H1 (cell line): ENCODE measurements at regions not wholly inside any gene's neighbourhood (a gene's known extent, or its start where the extent isn't known, plus 50 kb on each side); places are given as distances from the start of the nearest gene placed in this dataset.

Source experiments
- CTCF ChIA-PET: fragments of 300-600 bp; sonication (Branson Sonifier 250); formaldehyde crosslinking; loops from one replicate; lab custom pipeline; 2021; ENCODE audit not compliant: partially characterized antibody; lab: Charles Lee
- POLR2A ChIA-PET: fragments of 300-600 bp; sonication (Branson Sonifier 250); formaldehyde crosslinking; loops from one replicate; lab custom pipeline; 2021; ENCODE audit warnings: inconsistent platforms; ENCODE audit not compliant: partially characterized antibody; lab: Charles Lee
- DNase-seq, 2 experiments: peaks; one replicate each; pipeline versions ENCODE4 v3.0.0 to v3.0.0-alpha.2; 2010 to 2022; ENCODE audit warnings: low spot score in 2 of 2, low read depth in 1 of 2, mixed read lengths in 1 of 2
- FAIRE-seq: peaks from 2 replicates; lab custom pipeline; 2011; peaks lifted over from hg19 to GRCh38; lab: Jason Lieb, UNC
- H2AFZ ChIP-seq: 2 replicates; pipeline ENCODE4 v1.8.1; 2012; ENCODE audit warnings: low read length, inconsistent platforms
- H2AK5ac ChIP-seq: 2 replicates; pipeline ENCODE4 v1.6.1; 2013; ENCODE audit warnings: low read depth, low read length
- H2BK120ac ChIP-seq: replicated peaks from 2 replicates; pipeline ENCODE3; 2013; ENCODE audit warnings: low read depth, low read length, inconsistent platforms
- H2BK12ac ChIP-seq: 2 replicates; pipeline ENCODE4 v1.6.1; 2013; ENCODE audit warnings: low read depth, low read length
- H2BK15ac ChIP-seq: 2 replicates; pipeline ENCODE4 v1.6.1; 2013; ENCODE audit warnings: low read length
- H2BK20ac ChIP-seq: 2 replicates; pipeline ENCODE4 v1.6.1; 2013; ENCODE audit warnings: low read length
- H2BK5ac ChIP-seq: 2 replicates; pipeline ENCODE4 v1.6.1; 2013; ENCODE audit warnings: low read depth, low read length
- H3K14ac ChIP-seq: 2 replicates; pipeline ENCODE4 v1.6.1; 2013; ENCODE audit warnings: inconsistent platforms; ENCODE audit not compliant: insufficient read length
- H3K18ac ChIP-seq: 2 replicates; pipeline ENCODE4 v1.6.1; 2013; ENCODE audit warnings: low read length; ENCODE audit errors: extremely low read depth
- H3K23ac ChIP-seq: 2 replicates; pipeline ENCODE4 v1.6.1; 2013; ENCODE audit warnings: inconsistent platforms; ENCODE audit not compliant: insufficient read length
- H3K23me2 ChIP-seq: 2 replicates; pipeline ENCODE4 v1.6.1; 2013; ENCODE audit warnings: low read depth, low read length
- H3K27ac ChIP-seq: 2 replicates; pipeline ENCODE4 v1.6.1; 2011; ENCODE audit warnings: low read depth, low read length, inconsistent platforms
- H3K27me3 ChIP-seq, 4 experiments: replicated peaks in 1 of 4; 1 replicate in 1 of 4; 2 replicates in 3 of 4; pipeline versions ENCODE4 v1.6.1 to v1.8.1; 2011 to 2013; ENCODE audit warnings: low read length in 3 of 4, mild to moderate bottlenecking in 3 of 4, inconsistent platforms in 2 of 4, mixed read lengths in 2 of 4, moderate library complexity in 1 of 4; ENCODE audit not compliant: control insufficient read depth in 3 of 4, insufficient read depth in 3 of 4; ENCODE audit errors: extremely low read depth in 1 of 4
- H3K36me3 ChIP-seq, 4 experiments: 2 replicates each; pipeline versions ENCODE4 v1.6.1 to v1.8.1; 2011 to 2013; ENCODE audit warnings: mild to moderate bottlenecking in 4 of 4, low read length in 3 of 4, moderate library complexity in 2 of 4, control low read depth in 1 of 4, inconsistent platforms in 1 of 4; ENCODE audit not compliant: insufficient read depth in 4 of 4, control insufficient read depth in 2 of 4
- H3K4ac ChIP-seq: replicated peaks from 2 replicates; pipeline ENCODE3; 2013; ENCODE audit warnings: low read length, low read depth, mixed read lengths, inconsistent platforms; ENCODE audit not compliant: insufficient read length
- H3K4me1 ChIP-seq, 4 experiments: replicated peaks in 1 of 4; 1 replicate in 1 of 4; 2 replicates in 3 of 4; pipeline versions ENCODE4 v1.6.1 to v1.8.1; 2011 to 2013; ENCODE audit warnings: low read length in 3 of 4, inconsistent platforms in 2 of 4, mixed read lengths in 1 of 4; ENCODE audit not compliant: insufficient read depth in 4 of 4, control insufficient read depth in 3 of 4
- H3K4me2 ChIP-seq, 2 experiments: 2 replicates each; pipeline versions ENCODE4 v1.6.1 to v1.8.1; 2011 to 2013; ENCODE audit warnings: low read depth in 2 of 2, low read length in 2 of 2, control low read depth in 1 of 2, inconsistent platforms in 1 of 2, mild to moderate bottlenecking in 1 of 2; ENCODE audit not compliant: insufficient read depth in 1 of 2
- H3K4me3 ChIP-seq, 4 experiments: fragments of 200-600, 300-600 bp in 1 of 4; sonication (generic), shearing (Covaris generic), sonication (Bioruptor Twin) in 1 of 4; 2 replicates each; pipeline versions ENCODE4 v1.5.1 to v1.8.1; 2011 to 2016; ENCODE audit warnings: low read length in 4 of 4, low read depth in 3 of 4, control low read depth in 2 of 4, inconsistent platforms in 2 of 4, mild to moderate bottlenecking in 2 of 4, mixed read lengths in 1 of 4, moderate library complexity in 1 of 4; ENCODE audit not compliant: insufficient read depth in 2 of 4; ENCODE audit errors: extremely low read depth in 1 of 4
- H3K56ac ChIP-seq: replicated peaks from 2 replicates; pipeline ENCODE3; 2013; ENCODE audit warnings: low read depth, mild to moderate bottlenecking, mixed read lengths, low read length, inconsistent platforms; ENCODE audit not compliant: insufficient read length
- H3K79me1 ChIP-seq: 2 replicates; pipeline ENCODE4 v1.6.1; 2013; ENCODE audit warnings: low read depth, low read length, control low read depth
- H3K79me2 ChIP-seq, 2 experiments: 2 replicates each; pipeline versions ENCODE4 v1.6.1 to v1.8.1; 2012 to 2013; ENCODE audit warnings: low read length in 2 of 2, mild to moderate bottlenecking in 2 of 2, inconsistent platforms in 1 of 2; ENCODE audit not compliant: insufficient read depth in 2 of 2, control insufficient read depth in 1 of 2
- H3K9ac ChIP-seq, 4 experiments: replicated peaks in 1 of 4; 1 replicate in 1 of 4; 2 replicates in 3 of 4; pipeline versions ENCODE4 v1.6.1 to v1.8.1; 2011 to 2013; ENCODE audit warnings: low read depth in 3 of 4, low read length in 3 of 4, control low read depth in 2 of 4, mild to moderate bottlenecking in 2 of 4, moderate library complexity in 2 of 4, inconsistent platforms in 1 of 4; ENCODE audit errors: extremely low read depth in 1 of 4
- H3K9me3 ChIP-seq, 2 experiments: 2 replicates each; pipeline versions ENCODE4 v1.6.1 to v1.8.1; 2012 to 2013; ENCODE audit warnings: mild to moderate bottlenecking in 2 of 2, moderate library complexity in 2 of 2, control low read depth in 1 of 2, inconsistent platforms in 1 of 2, low read depth in 1 of 2, low read length in 1 of 2, mixed read lengths in 1 of 2; ENCODE audit not compliant: insufficient read depth in 2 of 2
- H4K20me1 ChIP-seq, 2 experiments: replicated peaks in 1 of 2; 2 replicates each; pipeline versions ENCODE3 to v1.8.1; 2011 to 2013; ENCODE audit warnings: inconsistent platforms in 2 of 2, low read length in 2 of 2, mild to moderate bottlenecking in 1 of 2; ENCODE audit not compliant: insufficient read depth in 2 of 2, control insufficient read depth in 1 of 2
- H4K5ac ChIP-seq: 2 replicates; pipeline ENCODE4 v1.6.1; 2013; ENCODE audit warnings: low read length, low read depth, mixed read lengths, inconsistent platforms; ENCODE audit not compliant: insufficient read length
- H4K8ac ChIP-seq: 2 replicates; pipeline ENCODE4 v1.8.0; 2013; ENCODE audit warnings: mild to moderate bottlenecking, moderate library complexity, low read length, inconsistent platforms; ENCODE audit not compliant: insufficient read depth; ENCODE audit errors: extremely low read depth
- H4K91ac ChIP-seq: replicated peaks from 2 replicates; pipeline ENCODE3; 2013; ENCODE audit warnings: low read length, mixed read lengths, inconsistent platforms; ENCODE audit not compliant: insufficient read length
- BCL11A ChIP-seq, 2 experiments: IDR thresholded peaks; one replicate each; pipeline ENCODE4 v1.6.1; 2011; ENCODE audit warnings: low read depth in 2 of 2, low read length in 2 of 2, mild to moderate bottlenecking in 2 of 2
- PHF8 ChIP-seq: fragments of 200-600 bp; sonication (generic); conservative IDR thresholded peaks from 2 replicates; pipeline ENCODE4 v1.7.1; 2012; ENCODE audit warnings: low read depth, mild to moderate bottlenecking, inconsistent platforms, low read length, moderate library complexity
- SAP30 ChIP-seq: fragments of 300-600 bp; sonication (generic); IDR thresholded peaks from 2 replicates; pipeline ENCODE4 v1.7.1; 2012; ENCODE audit warnings: low read length, moderate library complexity, mild to moderate bottlenecking, inconsistent platforms; ENCODE audit not compliant: insufficient read depth, insufficient replicate concordance
- SIX5 ChIP-seq: IDR thresholded peaks from 2 replicates; pipeline ENCODE4 v1.6.1; 2011; ENCODE audit warnings: mild to moderate bottlenecking, low read depth, low read length
- WGBS, 2 experiments: shearing (Covaris generic) in 1 of 2; methylation state at CpG; one replicate each; pipeline versions ENCODE4 v1.1.6 to v1.1.7; 2013 to 2015; ENCODE audit warnings: low lambda C conversion rate in 2 of 2, mixed read lengths in 2 of 2, inconsistent platforms in 1 of 2, low coverage in 1 of 2, missing lambda C conversion rate in 1 of 2; ENCODE audit not compliant: insufficient replicate concordance in 2 of 2, insufficient coverage in 1 of 2, insufficient read length in 1 of 2; ENCODE audit errors: extremely low coverage in 1 of 2, missing lambda C conversion rate in 1 of 2; 5-methylcytosine and 5-hydroxymethylcytosine counted together

GRCh38 chr3:153042088-153042487 lies 119.9 kb upstream of the RAP2B start:
- Histone ChIP-seq H3K56ac (no peak overlapping the region), H4K5ac (no peak overlapping the region), H3K27ac (no peak overlapping the region), H4K91ac (no peak overlapping the region), H3K23ac (no peak overlapping the region), H4K8ac (no peak overlapping the region), H2BK20ac (no peak overlapping the region), H2BK12ac (no peak overlapping the region), H2AFZ (no peak overlapping the region), H2BK15ac (no peak overlapping the region), H3K4me3 (no peak overlapping the region), H3K36me3 (no peaks in the 10 kb centered on the region), H3K79me1 (no peaks in the 10 kb centered on the region), H3K27me3 (no peaks in the 10 kb centered on the region), H3K4ac (no peak overlapping the region), H3K79me2 (no peaks in the 10 kb centered on the region), H2BK120ac (no peak overlapping the region), H2AK5ac (no peak overlapping the region), H3K4me2 (no peak overlapping the region), H2BK5ac (no peak overlapping the region), H3K9ac (no peak overlapping the region), H4K20me1 (no peaks in the 10 kb centered on the region), H3K14ac (no peak overlapping the region), H3K23me2 (no peaks in the 10 kb centered on the region), H3K4me1 (no peaks in the 10 kb centered on the region), H3K18ac (no peak overlapping the region), H3K9me3 (no peaks in the 10 kb centered on the region)
- no peak for FAIRE-seq
- CTCF ChIA-PET = interaction anchor here (0.6 to 1.4 kb wide), 6 partner anchors 10 to 1225 kb away, joined by 3 to 6 read pairs (median 4); no protein-coding TSS in a partner anchor
- POLR2A ChIA-PET = no interaction called here
- WGBS, 2 experiments = 94% methylated on average over 1 of the region's 1 CpG; no CpG with 5 or more reads in 1 of the 2 experiments
- no peak for DNase-seq
- TF ChIP-seq SAP30 = no peak
- TF ChIP-seq PHF8 = no peak
- no peak for TF ChIP-seq BCL11A (IDR thresholded peaks at IDR 0.05; ENCODE audit: low read depth in 2 of 2, low read length in 2 of 2)
- TF ChIP-seq SIX5 = no peak
